ENCODE measurements at regions not wholly inside any gene's neighbourhood (a gene's known extent, or its start where the extent isn't known, plus 50 kb on each side); places are given as distances from the start of the nearest gene placed in this dataset.

- Histone ChIP-seq H3K4me3 (no peak overlapping the region), H3K36me3 (no peaks in the 10 kb centered on the region), H3K27ac (peak overlapping the region in 3 of 12 donors; percentile 9 to 44 (median 42)), H3K27me3 (no peaks in the 10 kb centered on the region), H3K9me3 (peaks cover 0 to 7% (median 0%) of the 10 kb centered on the region in 12 donors), H3K4me1 (peaks cover 0 to 51% (median 18%) of the 10 kb centered on the region in 12 donors)
- 85 to 90% (median 88%) methylated on average over 2 of the region's 2 CpGs for WGBS, 4 donors
- DNase-seq: peak in 1 of 5 donors; percentile 15
- peak in 3 of 4 donors; percentile 31 to 64 (median 56) for ATAC-seq
- intact Hi-C loops (cut with DNase I): loop anchor here in 9 of 10 donors (2.0 to 10.0 kb wide), 8 partner anchors 52 to 392 kb away; partner anchors contain the start of genes PANK2 (in 7 of the 9), RNF24 (in 2 of the 9), CENPB (in 1 of the 9) and SPEF1 (in 1 of the 9)
- TF ChIP-seq CTCF (IDR thresholded peaks at IDR 0.05) (no peak), POLR2A (IDR thresholded peaks at IDR 0.05) (no peak)
These were observed 54.4 kb upstream of the RNF24 start for GRCh38 chr20:4069751-4070150.

GRCh38 chr20:4068708-4069107 is 53.4 kb upstream of the RNF24 start:
- ATAC-seq (no peak), DNase-seq (no peak)
- Histone ChIP-seq H3K36me3 (no peaks in the 10 kb centered on the region), H3K4me1 (peaks cover 6 to 58% (median 27%) of the 10 kb centered on the region in 12 donors), H3K27ac (no peak overlapping the region), H3K27me3 (no peaks in the 10 kb centered on the region), H3K4me3 (no peak overlapping the region), H3K9me3 (peaks cover 0 to 7% (median 0%) of the 10 kb centered on the region in 12 donors)
- WGBS, 4 donors: 56 to 73% (median 59%) methylated on average over 4 of the region's 4 CpGs
- TF ChIP-seq CTCF (IDR thresholded peaks at IDR 0.05) (no peak), POLR2A (IDR thresholded peaks at IDR 0.05) (no peak)
- intact Hi-C loops (cut with DNase I): loop anchor here in 5 of 10 donors (5.0 to 10.0 kb wide), 4 partner anchors 56 to 391 kb away; partner anchors contain the start of gene PANK2 (in 4 of the 5)

GRCh38 chr20:4067600-4068261 is 52.4 kb upstream of the RNF24 start:
- H3K4me3 ChIP-seq: no peak overlapping the region
- H3K36me3 ChIP-seq: no peaks in the 10 kb centered on the region
- no peak for TF ChIP-seq POLR2A (IDR thresholded peaks at IDR 0.05)
- no peak for TF ChIP-seq CTCF (IDR thresholded peaks at IDR 0.05)
- no peaks in the 10 kb centered on the region for H3K27me3 ChIP-seq
- H3K4me1 ChIP-seq: peaks cover 6 to 68% (median 36%) of the 10 kb centered on the region in 12 donors
- WGBS, 4 donors: 81 to 98% (median 93%) methylated on average over 8 of the region's 8 CpGs
- peaks cover 0 to 7% (median 0%) of the 10 kb centered on the region in 12 donors for H3K9me3 ChIP-seq
- ATAC-seq: no peak
- intact Hi-C loops (cut with DNase I): loop anchor here in 5 of 10 donors (5.0 to 10.0 kb wide), 4 partner anchors 55 to 390 kb away; partner anchors contain the start of gene PANK2 (in 4 of the 5)
- DNase-seq: no peak
- peak overlapping the region in 2 of 12 donors; percentile 5 to 85 for H3K27ac ChIP-seq

GRCh38 chr20:4066551-4066950 is 51.2 kb upstream of the RNF24 start:
- DNase-seq (no peak), ATAC-seq (no peak)
- WGBS, 4 donors: 94 to 98% (median 97%) methylated on average over 5 of the region's 5 CpGs
- TF ChIP-seq CTCF (IDR thresholded peaks at IDR 0.05): no peak
- intact Hi-C loops (cut with DNase I): loop anchor here in 5 of 10 donors (5.0 to 10.0 kb wide), 4 partner anchors 54 to 389 kb away; partner anchors contain the start of gene PANK2 (in 4 of the 5)
- H3K9me3 ChIP-seq: peaks cover 0 to 7% (median 0%) of the 10 kb centered on the region in 12 donors
- H3K4me1 ChIP-seq: peaks cover 6 to 77% (median 36%) of the 10 kb centered on the region in 12 donors
- H3K27ac ChIP-seq: peak overlapping the region in 6 of 12 donors; percentile 5 to 89 (median 80)
- H3K36me3 ChIP-seq: no peaks in the 10 kb centered on the region
- H3K4me3 ChIP-seq: no peak overlapping the region
- no peaks in the 10 kb centered on the region for H3K27me3 ChIP-seq

Data from heart left ventricle (tissue), 16 donors.